ENCODE measurements at regions not wholly inside any gene's neighbourhood (a gene's known extent, or its start where the extent isn't known, plus 50 kb on each side); places are given as distances from the start of the nearest gene placed in this dataset.

DNA sequence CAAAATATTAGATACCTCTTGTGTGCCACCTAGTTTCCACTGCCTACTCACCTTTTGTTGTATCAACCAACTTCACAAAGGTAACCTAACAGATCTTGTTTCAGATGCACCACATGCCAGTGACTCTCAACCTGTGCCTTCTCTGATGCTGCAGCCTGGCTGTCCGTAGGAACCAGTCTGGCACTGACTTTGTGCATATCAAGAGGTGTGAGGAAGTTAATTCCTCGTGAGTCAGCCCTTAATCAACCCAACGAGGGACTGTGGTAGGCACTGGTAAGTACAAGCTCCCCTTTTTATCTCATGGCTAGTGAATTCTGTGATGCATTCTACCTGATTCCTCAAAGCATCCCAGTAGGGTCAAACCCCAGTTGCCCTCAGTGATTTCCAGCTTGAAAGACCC lies 215.4 kb upstream of the CTNND2 start:
- Histone ChIP-seq H3K9me3 (ENCODE audit: control insufficient read depth in 1 of 2, insufficient read depth in 1 of 2, low read depth in 1 of 2, low read length in 2 of 2) (peaks cover 17 to 29% of the 10 kb centered on the region in 2 experiments; a peak in 2 of 4 replicates), H2AFZ (ENCODE audit: low read depth, low read length, poor library complexity, severe bottlenecking) (no peak overlapping the region), H3K27me3 (ENCODE audit: insufficient read depth, low read length) (no peaks in the 10 kb centered on the region), H3K27ac (ENCODE audit: low read depth, low read length) (no peak overlapping the region), H3K9me2 (ENCODE audit: insufficient read depth) (no peaks in the 10 kb centered on the region), H3K4me1 (ENCODE audit: control insufficient read depth in 1 of 2, insufficient read depth in 2 of 2, low read length in 2 of 2) (no peaks in the 10 kb centered on the region), H3K4me3 (replicated peaks in 1 of 2; ENCODE audit: low read depth in 1 of 2, low read length in 2 of 2) (no peak overlapping the region), H3K4me2 (ENCODE audit: low read length) (no peak overlapping the region), H3K36me3 (ENCODE audit: control insufficient read depth in 1 of 2, insufficient read depth in 2 of 2, low read length in 2 of 2) (no peaks in the 10 kb centered on the region), H4K20me1 (ENCODE audit: insufficient read depth) (no peaks in the 10 kb centered on the region), H3K9ac (ENCODE audit: low read length) (no peak overlapping the region), H3K79me2 (ENCODE audit: insufficient read depth, low read length) (no peaks in the 10 kb centered on the region)
- TF ChIP-seq FOSL1 (IDR thresholded peaks at IDR 0.05; ENCODE audit: low read depth), result no peak
- no peak for TF ChIP-seq RAD21 (IDR thresholded peaks at IDR 0.05; ENCODE audit: low read depth)
- TF ChIP-seq ZNF274 (IDR thresholded peaks at IDR 0.05; ENCODE audit: low read depth, low read length), result no peak
- no peak for TF ChIP-seq CEBPB (IDR thresholded peaks at IDR 0.05; ENCODE audit: low read depth)
- TF ChIP-seq YY1 (IDR thresholded peaks at IDR 0.05; ENCODE audit: extremely low read depth, insufficient replicate concordance, low read depth, low read length), result no peak
- TF ChIP-seq, protein P1, sequence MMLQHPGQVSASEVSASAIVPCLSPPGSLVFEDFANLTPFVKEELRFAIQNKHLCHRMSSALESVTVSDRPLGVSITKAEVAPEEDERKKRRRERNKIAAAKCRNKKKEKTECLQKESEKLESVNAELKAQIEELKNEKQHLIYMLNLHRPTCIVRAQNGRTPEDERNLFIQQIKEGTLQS (IDR thresholded peaks at IDR 0.05), result no peak
- TF ChIP-seq JUND (IDR thresholded peaks at IDR 0.05), result no peak
- TF ChIP-seq, protein P2, sequence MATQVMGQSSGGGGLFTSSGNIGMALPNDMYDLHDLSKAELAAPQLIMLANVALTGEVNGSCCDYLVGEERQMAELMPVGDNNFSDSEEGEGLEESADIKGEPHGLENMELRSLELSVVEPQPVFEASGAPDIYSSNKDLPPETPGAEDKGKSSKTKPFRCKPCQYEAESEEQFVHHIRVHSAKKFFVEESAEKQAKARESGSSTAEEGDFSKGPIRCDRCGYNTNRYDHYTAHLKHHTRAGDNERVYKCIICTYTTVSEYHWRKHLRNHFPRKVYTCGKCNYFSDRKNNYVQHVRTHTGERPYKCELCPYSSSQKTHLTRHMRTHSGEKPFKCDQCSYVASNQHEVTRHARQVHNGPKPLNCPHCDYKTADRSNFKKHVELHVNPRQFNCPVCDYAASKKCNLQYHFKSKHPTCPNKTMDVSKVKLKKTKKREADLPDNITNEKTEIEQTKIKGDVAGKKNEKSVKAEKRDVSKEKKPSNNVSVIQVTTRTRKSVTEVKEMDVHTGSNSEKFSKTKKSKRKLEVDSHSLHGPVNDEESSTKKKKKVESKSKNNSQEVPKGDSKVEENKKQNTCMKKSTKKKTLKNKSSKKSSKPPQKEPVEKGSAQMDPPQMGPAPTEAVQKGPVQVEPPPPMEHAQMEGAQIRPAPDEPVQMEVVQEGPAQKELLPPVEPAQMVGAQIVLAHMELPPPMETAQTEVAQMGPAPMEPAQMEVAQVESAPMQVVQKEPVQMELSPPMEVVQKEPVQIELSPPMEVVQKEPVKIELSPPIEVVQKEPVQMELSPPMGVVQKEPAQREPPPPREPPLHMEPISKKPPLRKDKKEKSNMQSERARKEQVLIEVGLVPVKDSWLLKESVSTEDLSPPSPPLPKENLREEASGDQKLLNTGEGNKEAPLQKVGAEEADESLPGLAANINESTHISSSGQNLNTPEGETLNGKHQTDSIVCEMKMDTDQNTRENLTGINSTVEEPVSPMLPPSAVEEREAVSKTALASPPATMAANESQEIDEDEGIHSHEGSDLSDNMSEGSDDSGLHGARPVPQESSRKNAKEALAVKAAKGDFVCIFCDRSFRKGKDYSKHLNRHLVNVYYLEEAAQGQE (IDR thresholded peaks at IDR 0.05; ENCODE audit: low read depth), result no peak
- TF ChIP-seq EGR1 (IDR thresholded peaks at IDR 0.05; ENCODE audit: low read depth), result no peak
- TF ChIP-seq EZH2phosphoT487 (IDR thresholded peaks at IDR 0.05; ENCODE audit: borderline replicate concordance), result no peak
- TF ChIP-seq POLR2AphosphoS5 (IDR thresholded peaks at IDR 0.05; ENCODE audit: low read depth, low read length), result no peak
- no peak for TF ChIP-seq CBX3 (IDR thresholded peaks at IDR 0.05; ENCODE audit: low read depth)
- TF ChIP-seq SRF (IDR thresholded peaks at IDR 0.05; ENCODE audit: low read depth), result no peak
- no peak for TF ChIP-seq TCF7L2 (IDR thresholded peaks at IDR 0.05; ENCODE audit: borderline replicate concordance, extremely low read depth, insufficient read depth, insufficient read length)
- TF ChIP-seq, protein P3, sequence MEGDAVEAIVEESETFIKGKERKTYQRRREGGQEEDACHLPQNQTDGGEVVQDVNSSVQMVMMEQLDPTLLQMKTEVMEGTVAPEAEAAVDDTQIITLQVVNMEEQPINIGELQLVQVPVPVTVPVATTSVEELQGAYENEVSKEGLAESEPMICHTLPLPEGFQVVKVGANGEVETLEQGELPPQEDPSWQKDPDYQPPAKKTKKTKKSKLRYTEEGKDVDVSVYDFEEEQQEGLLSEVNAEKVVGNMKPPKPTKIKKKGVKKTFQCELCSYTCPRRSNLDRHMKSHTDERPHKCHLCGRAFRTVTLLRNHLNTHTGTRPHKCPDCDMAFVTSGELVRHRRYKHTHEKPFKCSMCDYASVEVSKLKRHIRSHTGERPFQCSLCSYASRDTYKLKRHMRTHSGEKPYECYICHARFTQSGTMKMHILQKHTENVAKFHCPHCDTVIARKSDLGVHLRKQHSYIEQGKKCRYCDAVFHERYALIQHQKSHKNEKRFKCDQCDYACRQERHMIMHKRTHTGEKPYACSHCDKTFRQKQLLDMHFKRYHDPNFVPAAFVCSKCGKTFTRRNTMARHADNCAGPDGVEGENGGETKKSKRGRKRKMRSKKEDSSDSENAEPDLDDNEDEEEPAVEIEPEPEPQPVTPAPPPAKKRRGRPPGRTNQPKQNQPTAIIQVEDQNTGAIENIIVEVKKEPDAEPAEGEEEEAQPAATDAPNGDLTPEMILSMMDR (IDR thresholded peaks at IDR 0.05 in 2 of 3, conservative IDR thresholded peaks at IDR 0.05 in 1 of 3; ENCODE audit: borderline replicate concordance in 1 of 3, insufficient read depth in 1 of 3, low read depth in 2 of 3, low read length in 2 of 3), result no peak
- no peak for TF ChIP-seq ELF1 (IDR thresholded peaks at IDR 0.05; ENCODE audit: borderline replicate concordance, low read depth)
- TF ChIP-seq, protein P4, sequence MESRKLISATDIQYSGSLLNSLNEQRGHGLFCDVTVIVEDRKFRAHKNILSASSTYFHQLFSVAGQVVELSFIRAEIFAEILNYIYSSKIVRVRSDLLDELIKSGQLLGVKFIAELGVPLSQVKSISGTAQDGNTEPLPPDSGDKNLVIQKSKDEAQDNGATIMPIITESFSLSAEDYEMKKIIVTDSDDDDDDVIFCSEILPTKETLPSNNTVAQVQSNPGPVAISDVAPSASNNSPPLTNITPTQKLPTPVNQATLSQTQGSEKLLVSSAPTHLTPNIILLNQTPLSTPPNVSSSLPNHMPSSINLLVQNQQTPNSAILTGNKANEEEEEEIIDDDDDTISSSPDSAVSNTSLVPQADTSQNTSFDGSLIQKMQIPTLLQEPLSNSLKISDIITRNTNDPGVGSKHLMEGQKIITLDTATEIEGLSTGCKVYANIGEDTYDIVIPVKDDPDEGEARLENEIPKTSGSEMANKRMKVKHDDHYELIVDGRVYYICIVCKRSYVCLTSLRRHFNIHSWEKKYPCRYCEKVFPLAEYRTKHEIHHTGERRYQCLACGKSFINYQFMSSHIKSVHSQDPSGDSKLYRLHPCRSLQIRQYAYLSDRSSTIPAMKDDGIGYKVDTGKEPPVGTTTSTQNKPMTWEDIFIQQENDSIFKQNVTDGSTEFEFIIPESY (IDR thresholded peaks at IDR 0.05; ENCODE audit: extremely low read depth, insufficient replicate concordance, low read length), result no peak
- ChIA-PET CTCF (no interaction called here), RAD21 (ENCODE audit: low non-redundant PET in 1 of 2, low total read pairs in 2 of 2, uncharacterized antibody in 2 of 2, unreplicated experiment in 2 of 2) (no interaction called here), POLR2A (no interaction called here)
- no TSS peak for BruUV-seq (replicated peaks)
- no peak for DNase-seq (ENCODE audit: low read depth, low spot score)
- intact Hi-C loops (cut with micrococcal nuclease), result no loop called here
- ATAC-seq, result no peak

Data from HCT116 (cell line).